Liver (tissue), 8 donors: ENCODE measurements at regions not wholly inside any gene's neighbourhood (a gene's known extent, or its start where the extent isn't known, plus 50 kb on each side); places are given as distances from the start of the nearest gene placed in this dataset.

Experiments used
- DNase-seq: peaks from one replicate; pipeline ENCODE4 v3.0.0-alpha.2; 2017; ENCODE audit warnings: low spot score
- H3K27ac ChIP-seq, 2 donors: one replicate each; pipeline ENCODE4 v1.7.0; 2013; ENCODE audit warnings: inconsistent platforms in 2 of 2, low read length in 2 of 2, control low read depth in 1 of 2, low read depth in 1 of 2, mild to moderate bottlenecking in 1 of 2
- H3K27me3 ChIP-seq, 4 donors: one replicate each; pipeline versions ENCODE4 v1.6.1 to v1.7.0; 2013; ENCODE audit warnings: low read length in 3 of 4, inconsistent platforms in 1 of 4, mild to moderate bottlenecking in 1 of 4, moderate library complexity in 1 of 4; ENCODE audit not compliant: control insufficient read depth in 4 of 4, insufficient read depth in 4 of 4
- H3K36me3 ChIP-seq, 4 donors: one replicate each; pipeline versions ENCODE4 v1.6.1 to v1.7.0; 2013; ENCODE audit warnings: low read length in 3 of 4, mild to moderate bottlenecking in 3 of 4, low read depth in 1 of 4, moderate library complexity in 1 of 4; ENCODE audit not compliant: control insufficient read depth in 4 of 4, insufficient read depth in 3 of 4
- H3K4me1 ChIP-seq, 4 donors: one replicate each; pipeline versions ENCODE4 v1.6.1 to v1.7.0; 2013; ENCODE audit warnings: low read length in 3 of 4, mild to moderate bottlenecking in 3 of 4, moderate library complexity in 1 of 4; ENCODE audit not compliant: control insufficient read depth in 4 of 4, insufficient read depth in 4 of 4
- H3K4me3 ChIP-seq, 3 donors: one replicate each; pipeline versions ENCODE4 v1.6.1 to v1.7.0; 2013; ENCODE audit warnings: low read length in 3 of 3, control low read depth in 1 of 3, low read depth in 1 of 3, mild to moderate bottlenecking in 1 of 3
- H3K9ac ChIP-seq, 2 donors: one replicate each; pipeline ENCODE4 v1.7.0; 2013; ENCODE audit warnings: low read length in 2 of 2, mild to moderate bottlenecking in 2 of 2, moderate library complexity in 2 of 2, control low read depth in 1 of 2, low read depth in 1 of 2
- H3K9me3 ChIP-seq, 4 donors: one replicate each; pipeline versions ENCODE4 v1.6.1 to v1.7.0; 2013; ENCODE audit warnings: low read length in 3 of 4; ENCODE audit not compliant: control insufficient read depth in 4 of 4
- CTCF ChIP-seq: fragments of 150-350 bp; IDR thresholded peaks from 2 replicates; pipeline ENCODE4 v1.5.1; 2017; ENCODE audit warnings: improper control_type of control experiment, low read depth, low read length; ENCODE audit not compliant: missing input control
- EGR1 ChIP-seq, 2 donors: IDR thresholded peaks; 2 replicates each; pipeline ENCODE4 v1.6.1; 2016 to 2018; ENCODE audit warnings: antibody characterized with exemption in 2 of 2, low read depth in 2 of 2
- FOXA1 ChIP-seq: IDR thresholded peaks from 2 replicates; pipeline ENCODE4 v1.6.1; 2016; ENCODE audit warnings: antibody characterized with exemption
- GABPA ChIP-seq, 2 donors: IDR thresholded peaks in 1 of 2; conservative IDR thresholded peaks in 1 of 2; 2 replicates each; pipeline ENCODE4 v1.6.1; 2016; ENCODE audit warnings: antibody characterized with exemption in 2 of 2, mild to moderate bottlenecking in 1 of 2, moderate library complexity in 1 of 2
- HNF4A ChIP-seq, 2 donors: conservative IDR thresholded peaks; 2 replicates each; pipeline ENCODE4 v1.6.1; 2016; ENCODE audit warnings: antibody characterized with exemption in 2 of 2, mild to moderate bottlenecking in 2 of 2
- HNF4G ChIP-seq: IDR thresholded peaks from 2 replicates; pipeline ENCODE4 v1.6.1; 2016; ENCODE audit warnings: antibody characterized with exemption
- JUND ChIP-seq, 2 donors: IDR thresholded peaks; 2 replicates each; pipeline ENCODE4 v1.6.1; 2016; ENCODE audit warnings: antibody characterized with exemption in 2 of 2
- MAX ChIP-seq: IDR thresholded peaks from 2 replicates; pipeline ENCODE4 v1.6.1; 2016; ENCODE audit warnings: antibody characterized with exemption
- NR2F2 ChIP-seq: IDR thresholded peaks from 2 replicates; pipeline ENCODE4 v1.6.1; 2016; ENCODE audit warnings: antibody characterized with exemption
- RAD21 ChIP-seq, 2 donors: IDR thresholded peaks; 2 replicates each; pipeline ENCODE4 v1.6.1; 2016; ENCODE audit warnings: antibody characterized with exemption in 2 of 2, mild to moderate bottlenecking in 2 of 2
- REST ChIP-seq: IDR thresholded peaks from 2 replicates; pipeline ENCODE4 v1.6.1; 2016; ENCODE audit warnings: antibody characterized with exemption, mild to moderate bottlenecking
- SP1 ChIP-seq: IDR thresholded peaks from 2 replicates; pipeline ENCODE4 v1.6.1; 2018; ENCODE audit warnings: antibody characterized with exemption, mild to moderate bottlenecking
- TAF1 ChIP-seq: conservative IDR thresholded peaks from 2 replicates; pipeline ENCODE4 v1.6.1; 2016; ENCODE audit warnings: antibody characterized with exemption, mild to moderate bottlenecking
- WGBS: extraction: QIAGEN DNeasy Blood & Tissue Kit; methylation state at CpG from one replicate; pipeline ENCODE4 v1.1.7; 2013; 5-methylcytosine and 5-hydroxymethylcytosine counted together
- donor health status: healthy.
- donor health status: healthy.
- donor health status: healthy.
- donor health status: healthy.
- donor health status: healthy.

- Histone ChIP-seq H3K9me3 (no peaks in the 10 kb centered on the region), H3K27me3 (no peaks in the 10 kb centered on the region), H3K27ac (peak overlapping the region in 1 of 2 donors; percentile 34), H3K36me3 (no peaks in the 10 kb centered on the region), H3K4me1 (peaks cover 0 to 13% (median 9%) of the 10 kb centered on the region in 4 donors), H3K9ac (no peak overlapping the region), H3K4me3 (no peak overlapping the region)
- 81% methylated on average over 3 of the region's 3 CpGs for WGBS
- no peak for DNase-seq
- TF ChIP-seq REST: no peak
- TF ChIP-seq SP1: no peak
- no peak for TF ChIP-seq HNF4A (conservative IDR thresholded peaks at IDR 0.05)
- no peak for TF ChIP-seq FOXA1
- TF ChIP-seq HNF4G: no peak
- TF ChIP-seq JUND (IDR thresholded peaks at IDR 0.05): no peak
- no peak for TF ChIP-seq GABPA (IDR thresholded peaks at IDR 0.05 in 1 of 2, conservative IDR thresholded peaks at IDR 0.05 in 1 of 2)
- TF ChIP-seq RAD21 (IDR thresholded peaks at IDR 0.05): no peak
- TF ChIP-seq CTCF: no peak
Observed at GRCh38 chr6:134550604-134551003, 232.7 kb upstream of the SGK1 start.

- Histone ChIP-seq H3K4me1 (peaks cover 0 to 10% (median 6%) of the 10 kb centered on the region in 4 donors), H3K36me3 (no peaks in the 10 kb centered on the region), H3K9me3 (no peaks in the 10 kb centered on the region), H3K9ac (no peak overlapping the region), H3K27ac (no peak overlapping the region), H3K4me3 (no peak overlapping the region), H3K27me3 (no peaks in the 10 kb centered on the region)
- DNase-seq: no peak
- TF ChIP-seq NR2F2: no peak
- no peak for TF ChIP-seq REST
- TF ChIP-seq HNF4G: no peak
- no peak for TF ChIP-seq MAX
- no peak for TF ChIP-seq GABPA (IDR thresholded peaks at IDR 0.05 in 1 of 2, conservative IDR thresholded peaks at IDR 0.05 in 1 of 2)
- TF ChIP-seq EGR1 (IDR thresholded peaks at IDR 0.05; ENCODE audit: low read depth in 2 of 2): no peak
- no peak for TF ChIP-seq CTCF
- no peak for TF ChIP-seq TAF1
Observed at GRCh38 chr6:134549854-134550253, 231.9 kb upstream of the SGK1 start.
